H1 (cell line): ENCODE measurements at regions not wholly inside any gene's neighbourhood (a gene's known extent, or its start where the extent isn't known, plus 50 kb on each side); places are given as distances from the start of the nearest gene placed in this dataset.

Experiments
- CTCF ChIA-PET: fragments of 300-600 bp; sonication (Branson Sonifier 250); formaldehyde crosslinking; loops from one replicate; lab custom pipeline; 2021; ENCODE audit not compliant: partially characterized antibody; lab: Charles Lee
- POLR2A ChIA-PET: fragments of 300-600 bp; sonication (Branson Sonifier 250); formaldehyde crosslinking; loops from one replicate; lab custom pipeline; 2021; ENCODE audit warnings: inconsistent platforms; ENCODE audit not compliant: partially characterized antibody; lab: Charles Lee
- DNase-seq, 2 experiments: peaks; one replicate each; pipeline versions ENCODE4 v3.0.0 to v3.0.0-alpha.2; 2010 to 2022; ENCODE audit warnings: low spot score in 2 of 2, low read depth in 1 of 2, mixed read lengths in 1 of 2
- FAIRE-seq: peaks from 2 replicates; lab custom pipeline; 2011; peaks lifted over from hg19 to GRCh38; lab: Jason Lieb, UNC
- H2AFZ ChIP-seq: 2 replicates; pipeline ENCODE4 v1.8.1; 2012; ENCODE audit warnings: low read length, inconsistent platforms
- H2AK5ac ChIP-seq: 2 replicates; pipeline ENCODE4 v1.6.1; 2013; ENCODE audit warnings: low read depth, low read length
- H2BK120ac ChIP-seq: replicated peaks from 2 replicates; pipeline ENCODE3; 2013; ENCODE audit warnings: low read depth, low read length, inconsistent platforms
- H2BK12ac ChIP-seq: 2 replicates; pipeline ENCODE4 v1.6.1; 2013; ENCODE audit warnings: low read depth, low read length
- H2BK15ac ChIP-seq: 2 replicates; pipeline ENCODE4 v1.6.1; 2013; ENCODE audit warnings: low read length
- H2BK20ac ChIP-seq: 2 replicates; pipeline ENCODE4 v1.6.1; 2013; ENCODE audit warnings: low read length
- H2BK5ac ChIP-seq: 2 replicates; pipeline ENCODE4 v1.6.1; 2013; ENCODE audit warnings: low read depth, low read length
- H3K14ac ChIP-seq: 2 replicates; pipeline ENCODE4 v1.6.1; 2013; ENCODE audit warnings: inconsistent platforms; ENCODE audit not compliant: insufficient read length
- H3K18ac ChIP-seq: 2 replicates; pipeline ENCODE4 v1.6.1; 2013; ENCODE audit warnings: low read length; ENCODE audit errors: extremely low read depth
- H3K23ac ChIP-seq: 2 replicates; pipeline ENCODE4 v1.6.1; 2013; ENCODE audit warnings: inconsistent platforms; ENCODE audit not compliant: insufficient read length
- H3K23me2 ChIP-seq: 2 replicates; pipeline ENCODE4 v1.6.1; 2013; ENCODE audit warnings: low read depth, low read length
- H3K27ac ChIP-seq: 2 replicates; pipeline ENCODE4 v1.6.1; 2011; ENCODE audit warnings: low read depth, low read length, inconsistent platforms
- H3K27me3 ChIP-seq, 4 experiments: replicated peaks in 1 of 4; 1 replicate in 1 of 4; 2 replicates in 3 of 4; pipeline versions ENCODE4 v1.6.1 to v1.8.1; 2011 to 2013; ENCODE audit warnings: low read length in 3 of 4, mild to moderate bottlenecking in 3 of 4, inconsistent platforms in 2 of 4, mixed read lengths in 2 of 4, moderate library complexity in 1 of 4; ENCODE audit not compliant: control insufficient read depth in 3 of 4, insufficient read depth in 3 of 4; ENCODE audit errors: extremely low read depth in 1 of 4
- H3K36me3 ChIP-seq, 4 experiments: 2 replicates each; pipeline versions ENCODE4 v1.6.1 to v1.8.1; 2011 to 2013; ENCODE audit warnings: mild to moderate bottlenecking in 4 of 4, low read length in 3 of 4, moderate library complexity in 2 of 4, control low read depth in 1 of 4, inconsistent platforms in 1 of 4; ENCODE audit not compliant: insufficient read depth in 4 of 4, control insufficient read depth in 2 of 4
- H3K4ac ChIP-seq: replicated peaks from 2 replicates; pipeline ENCODE3; 2013; ENCODE audit warnings: low read length, low read depth, mixed read lengths, inconsistent platforms; ENCODE audit not compliant: insufficient read length
- H3K4me1 ChIP-seq, 4 experiments: replicated peaks in 1 of 4; 1 replicate in 1 of 4; 2 replicates in 3 of 4; pipeline versions ENCODE4 v1.6.1 to v1.8.1; 2011 to 2013; ENCODE audit warnings: low read length in 3 of 4, inconsistent platforms in 2 of 4, mixed read lengths in 1 of 4; ENCODE audit not compliant: insufficient read depth in 4 of 4, control insufficient read depth in 3 of 4
- H3K4me2 ChIP-seq, 2 experiments: 2 replicates each; pipeline versions ENCODE4 v1.6.1 to v1.8.1; 2011 to 2013; ENCODE audit warnings: low read depth in 2 of 2, low read length in 2 of 2, control low read depth in 1 of 2, inconsistent platforms in 1 of 2, mild to moderate bottlenecking in 1 of 2; ENCODE audit not compliant: insufficient read depth in 1 of 2
- H3K4me3 ChIP-seq, 4 experiments: fragments of 200-600, 300-600 bp in 1 of 4; sonication (generic), shearing (Covaris generic), sonication (Bioruptor Twin) in 1 of 4; 2 replicates each; pipeline versions ENCODE4 v1.5.1 to v1.8.1; 2011 to 2016; ENCODE audit warnings: low read length in 4 of 4, low read depth in 3 of 4, control low read depth in 2 of 4, inconsistent platforms in 2 of 4, mild to moderate bottlenecking in 2 of 4, mixed read lengths in 1 of 4, moderate library complexity in 1 of 4; ENCODE audit not compliant: insufficient read depth in 2 of 4; ENCODE audit errors: extremely low read depth in 1 of 4
- H3K56ac ChIP-seq: replicated peaks from 2 replicates; pipeline ENCODE3; 2013; ENCODE audit warnings: low read depth, mild to moderate bottlenecking, mixed read lengths, low read length, inconsistent platforms; ENCODE audit not compliant: insufficient read length
- H3K79me1 ChIP-seq: 2 replicates; pipeline ENCODE4 v1.6.1; 2013; ENCODE audit warnings: low read depth, low read length, control low read depth
- H3K79me2 ChIP-seq, 2 experiments: 2 replicates each; pipeline versions ENCODE4 v1.6.1 to v1.8.1; 2012 to 2013; ENCODE audit warnings: low read length in 2 of 2, mild to moderate bottlenecking in 2 of 2, inconsistent platforms in 1 of 2; ENCODE audit not compliant: insufficient read depth in 2 of 2, control insufficient read depth in 1 of 2
- H3K9ac ChIP-seq, 4 experiments: replicated peaks in 1 of 4; 1 replicate in 1 of 4; 2 replicates in 3 of 4; pipeline versions ENCODE4 v1.6.1 to v1.8.1; 2011 to 2013; ENCODE audit warnings: low read depth in 3 of 4, low read length in 3 of 4, control low read depth in 2 of 4, mild to moderate bottlenecking in 2 of 4, moderate library complexity in 2 of 4, inconsistent platforms in 1 of 4; ENCODE audit errors: extremely low read depth in 1 of 4
- H3K9me3 ChIP-seq, 2 experiments: 2 replicates each; pipeline versions ENCODE4 v1.6.1 to v1.8.1; 2012 to 2013; ENCODE audit warnings: mild to moderate bottlenecking in 2 of 2, moderate library complexity in 2 of 2, control low read depth in 1 of 2, inconsistent platforms in 1 of 2, low read depth in 1 of 2, low read length in 1 of 2, mixed read lengths in 1 of 2; ENCODE audit not compliant: insufficient read depth in 2 of 2
- H4K20me1 ChIP-seq, 2 experiments: replicated peaks in 1 of 2; 2 replicates each; pipeline versions ENCODE3 to v1.8.1; 2011 to 2013; ENCODE audit warnings: inconsistent platforms in 2 of 2, low read length in 2 of 2, mild to moderate bottlenecking in 1 of 2; ENCODE audit not compliant: insufficient read depth in 2 of 2, control insufficient read depth in 1 of 2
- H4K5ac ChIP-seq: 2 replicates; pipeline ENCODE4 v1.6.1; 2013; ENCODE audit warnings: low read length, low read depth, mixed read lengths, inconsistent platforms; ENCODE audit not compliant: insufficient read length
- H4K8ac ChIP-seq: 2 replicates; pipeline ENCODE4 v1.8.0; 2013; ENCODE audit warnings: mild to moderate bottlenecking, moderate library complexity, low read length, inconsistent platforms; ENCODE audit not compliant: insufficient read depth; ENCODE audit errors: extremely low read depth
- H4K91ac ChIP-seq: replicated peaks from 2 replicates; pipeline ENCODE3; 2013; ENCODE audit warnings: low read length, mixed read lengths, inconsistent platforms; ENCODE audit not compliant: insufficient read length
- CREB1 ChIP-seq: IDR thresholded peaks from 2 replicates; pipeline ENCODE4 v1.6.1; 2012; ENCODE audit warnings: inconsistent platforms
- CTCF ChIP-seq, 3 experiments: IDR thresholded peaks; 1 replicate in 2 of 3; 2 replicates in 1 of 3; pipeline versions ENCODE4 v1.5.1 to v1.6.1; 2011; ENCODE audit warnings: low read length in 3 of 3, mild to moderate bottlenecking in 3 of 3, inconsistent platforms in 2 of 3, low read depth in 1 of 3, moderate library complexity in 1 of 3; ENCODE audit not compliant: insufficient read depth in 1 of 3; ENCODE audit errors: control extremely low read depth in 1 of 3
- KDM5A ChIP-seq: fragments of 200-600 bp; IDR thresholded peaks from 2 replicates; pipeline ENCODE4 v1.7.1; 2012; ENCODE audit warnings: mild to moderate bottlenecking, low read length, inconsistent platforms, mixed read lengths
- WGBS, 2 experiments: shearing (Covaris generic) in 1 of 2; methylation state at CpG; one replicate each; pipeline versions ENCODE4 v1.1.6 to v1.1.7; 2013 to 2015; ENCODE audit warnings: low lambda C conversion rate in 2 of 2, mixed read lengths in 2 of 2, inconsistent platforms in 1 of 2, low coverage in 1 of 2, missing lambda C conversion rate in 1 of 2; ENCODE audit not compliant: insufficient replicate concordance in 2 of 2, insufficient coverage in 1 of 2, insufficient read length in 1 of 2; ENCODE audit errors: extremely low coverage in 1 of 2, missing lambda C conversion rate in 1 of 2; 5-methylcytosine and 5-hydroxymethylcytosine counted together

GRCh38 chr17:63138713-63139112 is 172.7 kb downstream of the TANC2 start:
- Histone ChIP-seq H2BK15ac (no peak overlapping the region), H3K4me1 (peaks cover 0 to 13% (median 5%) of the 10 kb centered on the region in 4 experiments; a peak in 4 of 7 replicates), H2BK5ac (no peak overlapping the region), H3K79me1 (no peaks in the 10 kb centered on the region), H2BK120ac (no peak overlapping the region), H3K23ac (no peak overlapping the region), H3K9me3 (no peaks in the 10 kb centered on the region), H3K4ac (no peak overlapping the region), H3K79me2 (no peaks in the 10 kb centered on the region), H3K23me2 (no peaks in the 10 kb centered on the region), H2AFZ (no peak overlapping the region), H3K27ac (no peak overlapping the region), H4K5ac (no peak overlapping the region), H4K20me1 (peaks cover 0 to 1% of the 10 kb centered on the region in 2 experiments), H4K8ac (no peak overlapping the region), H3K36me3 (no peaks in the 10 kb centered on the region), H3K18ac (no peak overlapping the region), H3K56ac (no peak overlapping the region), H3K4me3 (no peak overlapping the region), H4K91ac (no peak overlapping the region), H3K27me3 (no peaks in the 10 kb centered on the region), H2BK20ac (no peak overlapping the region), H2BK12ac (no peak overlapping the region), H3K9ac (no peak overlapping the region), H3K14ac (no peak overlapping the region), H2AK5ac (no peak overlapping the region), H3K4me2 (no peak overlapping the region)
- CTCF ChIA-PET, result interaction anchor here (2.1 kb wide), 1 partner anchor 21 kb away, joined by 8 read pairs; no protein-coding TSS in a partner anchor
- 87% methylated on average over 3 of the region's 3 CpGs; no CpG with 5 or more reads in 1 of the 2 experiments for WGBS, 2 experiments
- DNase-seq, result no peak
- POLR2A ChIA-PET, result no interaction called here
- no peak for TF ChIP-seq CTCF (IDR thresholded peaks at IDR 0.05; ENCODE audit: control extremely low read depth in 1 of 3, insufficient read depth in 1 of 3, low read depth in 1 of 3, low read length in 3 of 3)
- no peak for TF ChIP-seq CREB1
- no peak for TF ChIP-seq KDM5A
- no peak for FAIRE-seq
